SKM-1 (cell line): ENCODE measurements at regions not wholly inside any gene's neighbourhood (a gene's known extent, or its start where the extent isn't known, plus 50 kb on each side); places are given as distances from the start of the nearest gene placed in this dataset.
"Not testable (repeated sequence)": the region's sequence is repeated elsewhere in the genome, so short reads cannot be mapped to it uniquely, and the experiment has no call there.

ENCODE experiments used
- DNase-seq: peaks from one replicate; lab custom pipeline; 2025; ENCODE audit not compliant: unreplicated experiment; lab: John Stamatoyannopoulos, UW

- DNase-seq = no peak
These were observed 186.0 kb downstream of the DUSP10 start for GRCh38 chr1:221555689-221556433.

- DNase-seq = no peak
These were observed 185.5 kb downstream of the DUSP10 start for GRCh38 chr1:221556435-221556834.

DNA sequence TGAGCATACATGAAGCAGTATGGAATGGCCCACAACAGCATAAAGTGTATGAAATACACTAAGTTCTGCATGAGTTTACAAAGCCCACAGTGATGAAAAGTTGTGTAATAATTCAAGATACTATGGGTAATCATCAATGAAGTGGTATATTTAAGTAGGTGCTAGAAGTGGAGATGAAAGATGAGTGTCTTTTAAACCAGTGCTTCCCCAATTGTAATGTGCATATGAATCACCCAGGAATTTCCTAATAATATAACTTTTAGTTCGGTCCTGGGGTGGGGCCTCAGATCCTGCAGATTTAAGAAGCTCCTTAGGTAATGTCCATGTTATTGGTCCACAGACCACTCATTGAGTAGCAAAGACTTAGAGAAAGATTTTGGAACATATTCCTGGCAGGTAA, 184.9 kb downstream of the DUSP10 start:
- no peak for DNase-seq

DNA sequence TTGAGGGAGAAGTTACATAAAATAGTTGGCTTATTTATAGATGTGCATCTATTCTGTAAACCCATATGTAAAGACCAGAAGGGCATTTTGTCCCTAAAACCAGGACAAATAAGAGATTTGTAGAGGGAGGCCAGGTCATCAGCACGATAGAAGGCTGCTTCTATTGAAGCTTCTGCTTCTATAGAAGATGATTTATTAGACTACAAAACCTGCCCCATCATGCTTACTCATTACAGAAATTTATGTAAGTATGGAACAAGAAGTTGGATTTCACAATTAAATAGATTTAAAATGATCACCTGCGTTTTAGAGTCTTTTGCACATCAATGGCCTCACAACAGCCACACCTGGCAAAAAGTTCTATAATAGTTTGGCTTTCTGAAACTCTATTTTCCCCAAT, 183.5 kb downstream of the DUSP10 start:
- no peak for DNase-seq

GRCh38 chr1:221559911-221560310, 182.0 kb downstream of the DUSP10 start:
- DNase-seq = no peak

DNA sequence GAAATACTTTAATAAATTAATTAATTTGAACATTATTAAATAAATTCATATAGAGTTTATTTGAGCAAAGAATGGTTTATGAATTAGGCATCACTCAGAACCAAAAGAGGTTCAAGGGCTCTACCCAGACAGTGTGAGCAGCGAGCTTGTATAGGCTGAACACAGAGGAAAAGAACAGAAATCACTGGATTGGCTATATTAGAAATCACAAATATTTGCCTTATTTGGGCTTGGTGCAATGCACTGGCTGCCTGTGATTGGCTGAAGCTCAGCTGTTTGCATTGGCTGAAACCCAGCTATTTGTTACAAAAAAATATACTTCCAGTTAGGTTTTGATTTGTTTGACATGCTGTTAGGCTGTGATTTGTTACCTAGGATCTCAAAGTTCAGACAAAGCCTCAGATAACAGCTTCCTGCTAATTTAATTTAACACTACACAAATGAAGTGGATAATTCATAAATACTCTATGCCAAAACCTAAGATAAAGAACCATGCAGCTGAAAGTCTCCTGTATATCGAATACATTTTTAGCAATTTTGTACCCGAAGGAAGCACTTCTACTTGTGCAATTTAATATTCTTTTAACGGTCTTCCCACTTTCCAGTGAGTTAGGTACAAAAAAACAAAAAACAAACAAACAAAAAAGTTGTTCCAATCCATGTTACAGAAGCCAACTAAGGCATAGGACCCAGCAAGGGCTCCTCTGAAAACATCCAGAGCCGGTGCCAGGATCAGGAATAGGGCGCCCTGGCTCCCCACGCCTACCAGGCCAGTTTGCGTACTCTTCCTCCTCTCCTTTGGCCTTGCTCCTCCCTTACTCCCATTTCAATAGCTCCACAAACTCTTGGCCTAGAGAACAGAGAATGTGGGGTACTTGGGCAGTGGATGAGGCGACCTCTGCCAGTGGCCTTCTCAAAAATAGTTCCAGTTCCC, 179.1 kb downstream of the DUSP10 start:
- DNase-seq = no peak

DNA sequence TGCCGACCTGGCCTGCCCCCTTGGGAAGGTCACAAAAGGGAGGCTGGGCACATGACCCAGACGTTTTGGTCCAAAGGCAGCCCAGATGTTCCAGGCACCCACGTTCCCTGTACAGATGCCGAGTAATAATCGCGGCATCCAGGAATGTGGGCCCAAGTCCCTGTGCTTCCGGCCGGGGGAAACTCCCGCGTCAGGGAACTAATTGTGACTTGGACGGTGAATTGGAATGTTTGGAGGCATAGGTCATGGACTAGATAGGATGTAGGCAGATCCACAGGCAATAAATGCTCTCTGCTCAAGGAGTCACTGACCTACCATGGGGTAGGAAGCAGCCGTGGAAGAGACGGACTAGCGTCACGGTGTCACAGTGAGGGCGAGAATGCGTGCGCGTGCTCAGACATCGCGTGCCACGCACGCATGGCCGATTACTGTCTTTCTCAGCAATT, 178.4 kb downstream of the DUSP10 start:
- no peak for DNase-seq

DNA sequence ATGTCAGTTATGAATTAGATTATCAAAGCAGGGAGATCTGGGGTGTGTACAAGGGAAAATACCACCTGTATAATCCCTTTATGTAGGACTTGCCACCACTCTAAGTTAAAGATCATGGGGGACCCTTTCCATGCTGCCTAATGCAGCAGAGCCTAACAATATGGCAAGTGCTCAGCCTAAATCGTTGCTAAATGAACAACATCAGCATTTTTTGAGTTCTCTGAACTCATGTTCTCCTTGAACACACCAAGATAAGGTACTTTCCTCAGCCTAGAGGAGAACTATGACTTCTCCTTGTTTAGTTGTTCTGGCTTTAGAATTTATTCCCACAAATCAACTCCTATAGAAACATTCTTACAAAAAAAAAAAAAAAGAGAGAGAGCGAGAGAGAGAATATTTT, 177.0 kb downstream of the DUSP10 start:
- no peak for DNase-seq

GRCh38 chr1:221565711-221566110, 176.2 kb downstream of the DUSP10 start:
- no peak for DNase-seq

- no peak for DNase-seq
These were observed 173.9 kb downstream of the DUSP10 start for GRCh38 chr1:221567859-221568507.

- no peak for DNase-seq
These were observed 168.1 kb downstream of the DUSP10 start for GRCh38 chr1:221573756-221574155.

DNA sequence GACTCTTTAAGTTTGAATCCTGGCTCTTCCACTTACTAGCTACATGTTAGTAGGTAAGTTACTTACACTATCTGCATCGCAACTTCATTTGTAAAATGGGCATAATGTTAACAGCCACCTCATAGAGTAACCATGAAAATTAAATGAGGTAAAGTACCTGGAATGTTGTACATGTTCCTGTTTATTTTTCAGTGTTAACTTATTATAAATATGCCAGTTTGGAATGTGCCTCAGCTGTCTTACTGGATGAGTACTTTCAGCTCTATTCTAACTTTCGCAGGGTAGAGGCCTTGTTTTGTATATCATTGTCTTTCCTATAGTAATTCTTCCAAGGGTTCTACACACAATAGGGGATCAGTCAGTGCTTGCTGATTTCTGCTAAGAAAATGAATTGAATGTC, 167.4 kb downstream of the DUSP10 start:
- DNase-seq = no peak

DNA sequence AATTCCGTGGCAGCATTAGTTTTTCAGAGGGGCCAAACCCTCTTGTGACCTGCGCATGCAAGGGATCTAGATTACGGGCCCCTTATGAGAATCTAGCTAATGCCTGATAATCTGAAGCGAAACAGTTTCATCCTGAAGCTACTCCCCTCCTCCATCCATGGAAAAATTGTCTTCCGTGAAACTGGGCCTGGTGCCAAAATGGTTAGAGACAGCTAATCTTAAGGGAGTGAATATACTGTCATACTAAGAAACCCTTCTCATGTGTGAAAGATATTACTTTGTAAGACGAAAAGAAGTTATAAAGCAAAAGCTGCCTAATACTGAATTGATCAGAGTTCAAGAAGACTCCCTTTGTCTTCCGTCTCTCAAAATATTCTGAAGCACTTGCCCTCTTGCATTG, 166.3 kb downstream of the DUSP10 start:
- DNase-seq = no peak

DNA sequence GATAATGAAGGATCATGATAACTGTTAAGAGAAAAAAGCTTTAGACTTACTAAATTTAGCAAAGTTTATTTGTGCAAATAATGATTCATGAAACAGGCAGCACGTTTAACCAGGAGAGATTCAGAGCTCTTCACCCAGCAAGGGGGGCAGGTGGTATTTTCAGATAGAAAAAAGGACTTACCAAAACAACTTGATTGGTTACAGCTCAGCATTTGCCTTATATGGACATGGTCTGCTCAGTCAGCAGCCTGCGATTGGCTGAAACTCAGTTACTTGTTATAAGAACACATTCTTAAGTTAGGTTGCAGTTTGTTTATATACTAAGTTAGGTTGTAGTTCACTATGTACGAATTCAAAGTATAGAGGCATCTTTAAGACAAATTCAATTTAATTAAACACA, 165.6 kb downstream of the DUSP10 start:
- DNase-seq = no peak

- DNase-seq = no peak
These were observed 158.4 kb downstream of the DUSP10 start for GRCh38 chr1:221583465-221583864.

- not testable (repeated sequence) for DNase-seq
These were observed 154.9 kb downstream of the DUSP10 start for GRCh38 chr1:221587013-221587412.

DNA sequence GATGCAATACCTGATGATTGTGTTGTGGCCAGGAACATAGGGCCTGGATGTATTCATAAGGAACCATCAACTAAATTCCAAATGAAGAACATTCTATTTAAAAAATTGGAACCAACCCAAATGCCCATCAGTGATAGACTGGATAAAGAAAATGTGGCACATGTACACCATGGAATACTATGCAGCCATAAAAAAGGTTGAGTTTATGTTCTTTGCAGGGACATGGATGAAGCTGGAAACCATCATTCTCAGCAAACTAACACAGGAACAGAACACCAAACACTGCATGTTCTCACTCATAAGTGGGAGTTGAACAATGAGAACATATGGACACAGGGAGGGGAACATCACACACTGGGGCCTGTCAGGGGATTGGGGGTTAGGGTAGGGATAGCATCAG, 150.6 kb downstream of the DUSP10 start:
- DNase-seq = not testable (repeated sequence)

DNA sequence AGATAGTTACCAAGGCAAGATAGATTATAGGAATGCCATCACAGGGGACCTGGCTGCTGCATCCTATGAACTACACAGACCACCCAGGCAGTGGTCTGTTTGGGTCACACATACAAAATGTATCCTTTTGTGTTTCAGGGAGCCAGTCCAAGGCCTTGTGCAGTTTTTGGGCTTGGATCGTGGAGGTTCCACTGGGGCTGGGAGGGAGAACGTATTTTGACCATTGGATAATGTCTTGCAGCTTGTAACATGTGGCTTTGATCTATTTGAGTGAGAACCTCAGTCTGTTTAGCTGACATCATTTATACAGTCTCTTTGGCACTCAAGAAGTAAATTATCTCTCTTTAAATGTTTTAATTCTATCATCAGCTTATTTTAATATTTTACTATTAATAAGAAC, 147.3 kb downstream of the DUSP10 start:
- no peak for DNase-seq

DNA sequence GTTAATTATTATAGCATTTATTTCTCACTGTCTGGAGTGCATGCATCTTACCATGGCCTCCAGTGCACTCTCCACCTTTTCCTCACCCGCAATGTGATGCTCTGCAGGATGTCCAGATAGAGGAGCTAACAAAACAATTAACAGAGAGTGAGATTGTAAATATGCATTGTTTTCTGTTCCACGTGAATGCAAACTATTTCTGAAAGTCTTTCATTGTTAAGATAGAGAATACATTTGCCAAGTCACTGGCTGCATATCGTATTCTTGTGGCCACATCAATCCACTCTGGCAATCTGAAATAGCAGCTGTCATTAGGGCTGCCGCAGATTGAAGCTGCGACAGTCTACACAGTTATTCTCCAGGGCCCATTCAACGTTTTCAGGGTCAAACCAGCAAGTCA, 143.8 kb downstream of the DUSP10 start:
- no peak for DNase-seq

DNA sequence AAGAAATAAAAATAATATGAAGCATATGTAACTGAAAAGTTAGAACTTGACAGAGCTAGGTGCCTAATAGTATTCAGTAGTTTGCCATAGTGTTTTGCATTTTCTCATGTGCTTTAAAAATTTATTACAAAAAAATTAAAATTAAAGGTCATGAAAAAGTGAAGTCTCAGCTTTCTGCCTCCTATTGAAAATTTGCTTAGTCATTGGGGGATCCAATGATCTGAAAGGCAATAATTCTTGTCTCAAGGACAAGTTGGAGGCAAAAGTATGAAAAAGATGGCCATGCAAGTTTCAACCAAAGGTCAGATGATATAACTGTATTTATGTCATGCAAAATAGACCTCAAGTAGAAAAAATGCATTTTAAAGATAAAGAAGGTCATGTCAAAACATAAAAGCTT, 140.7 kb downstream of the DUSP10 start:
- no peak for DNase-seq

- no peak for DNase-seq
These were observed 139.1 kb downstream of the DUSP10 start for GRCh38 chr1:221602830-221603229.

GRCh38 chr1:221604390-221604789, 137.5 kb downstream of the DUSP10 start:
- DNase-seq = not testable (repeated sequence)
